ENCODE measurements at regions not wholly inside any gene's neighbourhood (a gene's known extent, or its start where the extent isn't known, plus 50 kb on each side); places are given as distances from the start of the nearest gene placed in this dataset.

DNA sequence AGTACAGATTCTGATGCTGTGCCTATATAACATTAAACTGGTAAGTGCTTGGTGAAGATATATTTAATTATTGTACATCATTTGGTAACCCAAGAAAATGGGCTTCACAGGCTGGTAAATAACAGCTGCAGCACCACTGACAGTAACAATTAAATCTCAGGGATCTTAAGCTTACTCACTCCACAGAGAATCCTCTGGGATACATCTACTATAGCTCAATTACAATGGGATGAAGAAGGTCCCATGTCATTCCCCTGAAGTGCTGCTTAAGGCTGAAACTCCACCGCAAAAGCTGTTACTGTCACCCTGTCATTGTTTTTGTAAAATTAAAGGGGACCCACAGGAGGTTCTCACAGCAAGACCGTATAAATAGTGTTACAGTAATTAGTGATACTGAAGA is 153.0 kb downstream of the IMPG2 start:
- no peaks in the 10 kb centered on the region for H3K9me3 ChIP-seq (ENCODE audit: control insufficient read depth, insufficient read depth, low read length)
- no peak for DNase-seq (ENCODE audit: low read depth, low spot score)
- H3K4me3 ChIP-seq (ENCODE audit: low read depth, low read length): no peak overlapping the region
- POLR2A ChIA-PET: no interaction called here
- no peaks in the 10 kb centered on the region for H3K27me3 ChIP-seq (ENCODE audit: control insufficient read depth, insufficient read depth, low read length)
- no peak overlapping the region for H3K27ac ChIP-seq (ENCODE audit: low read depth, low read length)
- CTCF ChIA-PET: no interaction called here
- TF ChIP-seq, protein P1, sequence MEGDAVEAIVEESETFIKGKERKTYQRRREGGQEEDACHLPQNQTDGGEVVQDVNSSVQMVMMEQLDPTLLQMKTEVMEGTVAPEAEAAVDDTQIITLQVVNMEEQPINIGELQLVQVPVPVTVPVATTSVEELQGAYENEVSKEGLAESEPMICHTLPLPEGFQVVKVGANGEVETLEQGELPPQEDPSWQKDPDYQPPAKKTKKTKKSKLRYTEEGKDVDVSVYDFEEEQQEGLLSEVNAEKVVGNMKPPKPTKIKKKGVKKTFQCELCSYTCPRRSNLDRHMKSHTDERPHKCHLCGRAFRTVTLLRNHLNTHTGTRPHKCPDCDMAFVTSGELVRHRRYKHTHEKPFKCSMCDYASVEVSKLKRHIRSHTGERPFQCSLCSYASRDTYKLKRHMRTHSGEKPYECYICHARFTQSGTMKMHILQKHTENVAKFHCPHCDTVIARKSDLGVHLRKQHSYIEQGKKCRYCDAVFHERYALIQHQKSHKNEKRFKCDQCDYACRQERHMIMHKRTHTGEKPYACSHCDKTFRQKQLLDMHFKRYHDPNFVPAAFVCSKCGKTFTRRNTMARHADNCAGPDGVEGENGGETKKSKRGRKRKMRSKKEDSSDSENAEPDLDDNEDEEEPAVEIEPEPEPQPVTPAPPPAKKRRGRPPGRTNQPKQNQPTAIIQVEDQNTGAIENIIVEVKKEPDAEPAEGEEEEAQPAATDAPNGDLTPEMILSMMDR (IDR thresholded peaks at IDR 0.05; ENCODE audit: low read depth, low read length): no peak

GRCh38 chr3:101166150-101166549 is 154.2 kb downstream of the IMPG2 start:
- H3K27me3 ChIP-seq (ENCODE audit: control insufficient read depth, insufficient read depth, low read length): no peaks in the 10 kb centered on the region
- no peak overlapping the region for H3K27ac ChIP-seq (ENCODE audit: low read depth, low read length)
- ChIA-PET CTCF (interaction anchor here (1.0 kb wide), 1 partner anchor 271 kb away, joined by 4 read pairs; no protein-coding TSS in a partner anchor), POLR2A (no interaction called here)
- DNase-seq (ENCODE audit: low read depth, low spot score): no peak
- H3K9me3 ChIP-seq (ENCODE audit: control insufficient read depth, insufficient read depth, low read length): no peaks in the 10 kb centered on the region
- TF ChIP-seq, protein P1 (IDR thresholded peaks at IDR 0.05; ENCODE audit: low read depth, low read length): no peak
- H3K4me3 ChIP-seq (ENCODE audit: low read depth, low read length): no peak overlapping the region

DNA sequence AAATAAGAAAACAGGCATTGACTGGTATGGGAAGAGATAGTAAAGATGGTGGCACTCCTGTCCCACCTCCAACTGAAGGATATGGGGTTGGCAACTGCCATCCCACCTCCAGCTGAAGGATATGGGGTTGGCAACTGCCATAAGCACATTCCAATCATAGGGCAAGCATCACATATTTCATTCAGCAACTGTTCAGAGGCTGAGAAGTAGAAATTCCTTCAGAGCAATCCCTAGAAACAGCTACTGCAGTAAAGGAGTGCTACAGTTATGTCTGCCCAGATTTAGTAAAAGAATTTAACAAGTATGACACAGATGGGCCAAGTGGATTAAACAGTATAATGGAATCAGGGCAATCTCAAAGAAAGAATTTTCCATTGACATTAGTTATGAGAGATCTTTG is 156.8 kb downstream of the IMPG2 start:
- no peak for DNase-seq (ENCODE audit: low read depth, low spot score)
- ChIA-PET POLR2A (no interaction called here), CTCF (no interaction called here)
- TF ChIP-seq, protein P1 (IDR thresholded peaks at IDR 0.05; ENCODE audit: low read depth, low read length): no peak
- no peaks in the 10 kb centered on the region for H3K9me3 ChIP-seq (ENCODE audit: control insufficient read depth, insufficient read depth, low read length)
- H3K27me3 ChIP-seq (ENCODE audit: control insufficient read depth, insufficient read depth, low read length): no peaks in the 10 kb centered on the region
- H3K4me3 ChIP-seq (ENCODE audit: low read depth, low read length): no peak overlapping the region
- no peak overlapping the region for H3K27ac ChIP-seq (ENCODE audit: low read depth, low read length)

DNA sequence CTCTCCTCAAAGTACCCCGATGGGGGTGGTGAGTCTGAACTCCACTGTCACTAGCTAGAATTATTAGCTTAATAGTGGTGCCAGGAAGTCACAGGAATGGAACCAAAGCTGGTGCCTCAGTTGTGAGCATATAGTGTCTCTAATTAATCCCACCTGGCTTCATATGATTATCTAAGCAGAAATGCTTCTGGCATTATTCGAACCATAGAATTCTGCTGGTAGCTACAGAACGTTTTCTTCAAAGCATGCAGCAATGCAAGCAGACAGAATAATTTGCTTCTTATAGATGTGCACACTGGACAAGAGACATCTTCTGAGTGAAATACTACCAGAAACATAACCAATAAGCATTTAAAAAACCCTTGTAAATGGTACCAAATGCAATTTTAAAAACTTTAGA is 160.9 kb downstream of the IMPG2 start:
- Histone ChIP-seq H3K27ac (ENCODE audit: low read depth, low read length) (no peak overlapping the region), H3K4me3 (ENCODE audit: low read depth, low read length) (no peak overlapping the region), H3K9me3 (ENCODE audit: control insufficient read depth, insufficient read depth, low read length) (no peaks in the 10 kb centered on the region), H3K27me3 (ENCODE audit: control insufficient read depth, insufficient read depth, low read length) (no peaks in the 10 kb centered on the region)
- ChIA-PET CTCF (no interaction called here), POLR2A (no interaction called here)
- no peak for DNase-seq (ENCODE audit: low read depth, low spot score)
- TF ChIP-seq, protein P1 (IDR thresholded peaks at IDR 0.05; ENCODE audit: low read depth, low read length): no peak

- Histone ChIP-seq H3K27ac (ENCODE audit: low read depth, low read length) (no peak overlapping the region), H3K9me3 (ENCODE audit: control insufficient read depth, insufficient read depth, low read length) (no peaks in the 10 kb centered on the region), H3K27me3 (ENCODE audit: control insufficient read depth, insufficient read depth, low read length) (no peaks in the 10 kb centered on the region), H3K4me3 (ENCODE audit: low read depth, low read length) (no peak overlapping the region)
- TF ChIP-seq, protein P1 (IDR thresholded peaks at IDR 0.05; ENCODE audit: low read depth, low read length): no peak
- POLR2A ChIA-PET: no interaction called here
- CTCF ChIA-PET: interaction anchor here (1.0 kb wide), 1 partner anchor 265 kb away, joined by 3 read pairs; no protein-coding TSS in a partner anchor
- no peak for DNase-seq (ENCODE audit: low read depth, low spot score)
Measured at GRCh38 chr3:101158374-101158773, 162.0 kb downstream of the IMPG2 start.
